ENCODE measurements at regions not wholly inside any gene's neighbourhood (a gene's known extent, or its start where the extent isn't known, plus 50 kb on each side); places are given as distances from the start of the nearest gene placed in this dataset.

DNA sequence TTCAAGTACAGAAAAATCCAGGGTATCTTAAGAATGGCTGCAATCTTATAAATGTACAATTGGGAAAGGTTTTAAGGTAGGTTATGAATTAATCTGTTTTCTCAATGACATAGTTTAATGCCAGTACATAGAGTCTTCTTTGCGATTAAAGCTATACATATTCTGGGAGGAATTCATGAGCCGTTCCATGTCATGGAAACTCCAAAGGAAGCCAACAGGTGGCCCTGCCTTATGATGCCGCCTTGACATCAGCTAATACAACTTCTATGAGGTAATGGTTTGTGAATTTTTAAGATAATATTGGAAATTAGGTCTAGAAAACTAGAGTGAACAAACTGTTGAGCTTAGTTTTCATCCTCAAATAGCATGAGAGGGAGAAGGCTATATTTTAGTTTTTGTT is 713.4 kb downstream of the EFNA5 start:
- Histone ChIP-seq H3K9ac (ENCODE audit: extremely low read depth, insufficient read length, low read length) (no peak overlapping the region), H3K23ac (ENCODE audit: insufficient read length, low read depth, low read length) (no peak overlapping the region), H3K18ac (ENCODE audit: insufficient read length, low read depth, low read length) (no peak overlapping the region), H3K4ac (ENCODE audit: low read depth, low read length) (no peak overlapping the region), H3K56ac (ENCODE audit: insufficient read length, low read depth, low read length) (no peak overlapping the region), H3K4me2 (ENCODE audit: insufficient read depth, insufficient read length, low read length) (no peak overlapping the region), H4K8ac (replicated peaks; ENCODE audit: insufficient read length, low read depth, low read length) (no peak overlapping the region), H3T11ph (ENCODE audit: low read length) (no peak overlapping the region), H2BK5ac (ENCODE audit: insufficient read length, low read length) (no peak overlapping the region), H4K5ac (ENCODE audit: insufficient read length, low read depth, low read length) (no peak overlapping the region), H2BK15ac (ENCODE audit: low read depth, low read length) (no peak overlapping the region), H2AK5ac (ENCODE audit: insufficient read length, low read length) (no peak overlapping the region), H2AFZ (ENCODE audit: low read length) (no peak overlapping the region), H4K20me1 (ENCODE audit: control insufficient read depth, insufficient read depth, insufficient read length) (no peaks in the 10 kb centered on the region), H3K27ac (ENCODE audit: insufficient read length, low read depth, low read length) (no peak overlapping the region), H2BK120ac (ENCODE audit: low read depth, low read length, poor library complexity, severe bottlenecking) (no peak overlapping the region), H3K4me1 (ENCODE audit: insufficient read depth, low read length) (no peaks in the 10 kb centered on the region), H3K79me1 (ENCODE audit: insufficient read depth, low read depth, low read length, poor library complexity, severe bottlenecking) (no peaks in the 10 kb centered on the region), H3K27me3 (ENCODE audit: insufficient read depth, low read length) (no peaks in the 10 kb centered on the region), H3K23me2 (ENCODE audit: insufficient read length, low read depth, low read length, poor library complexity, severe bottlenecking) (no peaks in the 10 kb centered on the region), H4K91ac (ENCODE audit: insufficient read length, low read depth, low read length) (no peak overlapping the region), H2BK12ac (ENCODE audit: insufficient read length, low read depth, low read length) (no peak overlapping the region), H3K9me3 (ENCODE audit: control insufficient read depth, low read depth, low read length) (no peaks in the 10 kb centered on the region), H2BK20ac (ENCODE audit: low read depth, low read length, poor library complexity, severe bottlenecking) (no peak overlapping the region), H3K14ac (ENCODE audit: insufficient read depth, low read length) (no peak overlapping the region), H3K79me2 (ENCODE audit: insufficient read depth, low read length) (no peaks in the 10 kb centered on the region)
- H3K9me3 Mint-ChIP-seq, result peaks cover 2 to 3% of the 10 kb centered on the region in 2 experiments; a peak in 3 of 5 replicates
- H3K4me3 Mint-ChIP-seq, result no peak overlapping the region
- WGBS (ENCODE audit: extremely low coverage, insufficient read length, low lambda C conversion rate), result no CpG with 5 or more reads among the region's 3 CpGs
- H3K27ac Mint-ChIP-seq, result no peak overlapping the region
- DNase-seq, result no peak
- H3K4me1 Mint-ChIP-seq, result peaks cover 0 to 6% of the 10 kb centered on the region in 2 experiments; a peak in 1 of 4 replicates
- H3K27me3 Mint-ChIP-seq (ENCODE audit: low read depth), result no peaks in the 10 kb centered on the region
- TF ChIP-seq, protein P1, sequence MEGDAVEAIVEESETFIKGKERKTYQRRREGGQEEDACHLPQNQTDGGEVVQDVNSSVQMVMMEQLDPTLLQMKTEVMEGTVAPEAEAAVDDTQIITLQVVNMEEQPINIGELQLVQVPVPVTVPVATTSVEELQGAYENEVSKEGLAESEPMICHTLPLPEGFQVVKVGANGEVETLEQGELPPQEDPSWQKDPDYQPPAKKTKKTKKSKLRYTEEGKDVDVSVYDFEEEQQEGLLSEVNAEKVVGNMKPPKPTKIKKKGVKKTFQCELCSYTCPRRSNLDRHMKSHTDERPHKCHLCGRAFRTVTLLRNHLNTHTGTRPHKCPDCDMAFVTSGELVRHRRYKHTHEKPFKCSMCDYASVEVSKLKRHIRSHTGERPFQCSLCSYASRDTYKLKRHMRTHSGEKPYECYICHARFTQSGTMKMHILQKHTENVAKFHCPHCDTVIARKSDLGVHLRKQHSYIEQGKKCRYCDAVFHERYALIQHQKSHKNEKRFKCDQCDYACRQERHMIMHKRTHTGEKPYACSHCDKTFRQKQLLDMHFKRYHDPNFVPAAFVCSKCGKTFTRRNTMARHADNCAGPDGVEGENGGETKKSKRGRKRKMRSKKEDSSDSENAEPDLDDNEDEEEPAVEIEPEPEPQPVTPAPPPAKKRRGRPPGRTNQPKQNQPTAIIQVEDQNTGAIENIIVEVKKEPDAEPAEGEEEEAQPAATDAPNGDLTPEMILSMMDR (conservative IDR thresholded peaks at IDR 0.05), result no peak
- H3K36me3 Mint-ChIP-seq (ENCODE audit: insufficient read depth in 1 of 3, low read depth in 3 of 3), result peaks cover 3 to 4% (median 3%) of the 10 kb centered on the region in 3 experiments; a peak in 5 of 7 replicates
